Stimulated activated CD8-positive, alpha-beta memory T cell treated with anti-CD3 and anti-CD28 coated beads, Interleukin-4, amount 100 ng/mL, for 24 hours (primary cell): ENCODE measurements at regions not wholly inside any gene's neighbourhood (a gene's known extent, or its start where the extent isn't known, plus 50 kb on each side); places are given as distances from the start of the nearest gene placed in this dataset.

Experiments used
- DNase-seq: peaks from one replicate; pipeline ENCODE4 v3.0.0-alpha.2; 2020; ENCODE audit warnings: low read depth

GRCh38 chr7:142334236-142334635 lies 76.4 kb upstream of the PRSS58 start:
- no peak for DNase-seq

- no peak for DNase-seq
Observed at GRCh38 chr7:142332421-142332820, 74.6 kb upstream of the PRSS58 start.

- DNase-seq = no peak
Observed at GRCh38 chr7:142331941-142332340, 74.1 kb upstream of the PRSS58 start.

- DNase-seq = no peak
Observed at GRCh38 chr7:142329062-142329790, 71.4 kb upstream of the PRSS58 start.

- DNase-seq = no peak
Observed at GRCh38 chr7:142328551-142328950, 70.7 kb upstream of the PRSS58 start.

- DNase-seq = no peak
Observed at GRCh38 chr7:142327628-142328405, 70.0 kb upstream of the PRSS58 start.

- DNase-seq = no peak
Observed at GRCh38 chr7:142323706-142324105, 65.8 kb upstream of the PRSS58 start.

GRCh38 chr7:142321391-142321790 lies 63.5 kb upstream of the PRSS58 start:
- no peak for DNase-seq

GRCh38 chr7:142320883-142321282 lies 63.0 kb upstream of the PRSS58 start:
- DNase-seq = no peak

- no peak for DNase-seq
Observed at GRCh38 chr7:142319970-142320369, 62.1 kb upstream of the PRSS58 start.

- no peak for DNase-seq
Observed at GRCh38 chr7:142314281-142314680, 56.4 kb upstream of the PRSS58 start.

GRCh38 chr7:142313528-142313927 lies 55.7 kb upstream of the PRSS58 start:
- no peak for DNase-seq

- no peak for DNase-seq
Observed at GRCh38 chr7:142311876-142312275, 54.0 kb upstream of the PRSS58 start.

- no peak for DNase-seq
Observed at GRCh38 chr7:142308918-142309317, 51.1 kb upstream of the PRSS58 start.

- no peak for DNase-seq
Observed at GRCh38 chr7:142308326-142308725, 50.5 kb upstream of the PRSS58 start.
